Endodermal cell (in vitro differentiated cells): ENCODE measurements at regions not wholly inside any gene's neighbourhood (a gene's known extent, or its start where the extent isn't known, plus 50 kb on each side); places are given as distances from the start of the nearest gene placed in this dataset.

Experiments used
- DNase-seq: peaks from one replicate; pipeline ENCODE4 v3.0.0-alpha.2; 2017
- H3K27ac ChIP-seq: 2 replicates; pipeline ENCODE4 v1.5.1; 2013; ENCODE audit warnings: mild to moderate bottlenecking, low read depth, low read length, moderate library complexity
- H3K27me3 ChIP-seq: 2 replicates; pipeline ENCODE4 v1.6.1; 2013; ENCODE audit warnings: mild to moderate bottlenecking, low read length, moderate library complexity; ENCODE audit not compliant: insufficient read depth, control insufficient read depth, poor library complexity, severe bottlenecking
- H3K36me3 ChIP-seq: 2 replicates; pipeline ENCODE4 v1.7.0; 2013; ENCODE audit warnings: mild to moderate bottlenecking, low read length, moderate library complexity; ENCODE audit not compliant: control insufficient read depth, insufficient read depth
- H3K4me1 ChIP-seq: one replicate; pipeline ENCODE4 v1.7.0; 2013; ENCODE audit warnings: low read length; ENCODE audit not compliant: control insufficient read depth, insufficient read depth
- H3K4me3 ChIP-seq: 2 replicates; pipeline ENCODE4 v1.5.1; 2013; ENCODE audit warnings: mild to moderate bottlenecking, low read length, moderate library complexity
- H3K9ac ChIP-seq: 2 replicates; pipeline ENCODE4 v1.6.1; 2013; ENCODE audit warnings: mild to moderate bottlenecking, low read length, moderate library complexity; ENCODE audit not compliant: poor library complexity, severe bottlenecking; ENCODE audit errors: extremely low read depth
- H3K9me3 ChIP-seq: 2 replicates; pipeline ENCODE4 v1.6.1; 2013; ENCODE audit warnings: mild to moderate bottlenecking, low read length, moderate library complexity; ENCODE audit not compliant: control insufficient read depth
- H3K27ac Mint-ChIP-seq: 2 replicates; pipeline ENCODE4 v1.8.0; 2020; ENCODE audit warnings: mixed read lengths
- H3K27me3 Mint-ChIP-seq: 2 replicates; pipeline ENCODE4 v1.8.0; 2021; ENCODE audit warnings: mild to moderate bottlenecking, mixed read lengths; ENCODE audit not compliant: insufficient read depth
- H3K36me3 Mint-ChIP-seq: 2 replicates; pipeline ENCODE4 v1.8.0; 2020; ENCODE audit warnings: low read depth, mixed read lengths
- H3K4me1 Mint-ChIP-seq: 2 replicates; pipeline ENCODE4 v1.8.0; 2020; ENCODE audit warnings: mixed read lengths
- H3K4me3 Mint-ChIP-seq: 2 replicates; pipeline ENCODE4 v1.8.0; 2020; ENCODE audit warnings: mild to moderate bottlenecking, moderate library complexity, mixed read lengths
- H3K9me3 Mint-ChIP-seq: 2 replicates; pipeline ENCODE4 v1.8.0; 2020; ENCODE audit warnings: mild to moderate bottlenecking, mixed read lengths
- WGBS, 2 experiments: methylation state at CpG; one replicate each; pipeline versions ENCODE4 v1.1.5 to v1.1.7; 2013; ENCODE audit warnings: missing lambda C conversion rate in 2 of 2, mixed read lengths in 1 of 2; ENCODE audit not compliant: insufficient coverage in 1 of 2, insufficient read length in 1 of 2; 5-methylcytosine and 5-hydroxymethylcytosine counted together
- TF ChIP-seq, protein P1 (sequence below): fragments of 200-600 bp; sonication (generic); conservative IDR thresholded peaks from 2 replicates; pipeline ENCODE4 v1.5.0; 2021; ENCODE audit warnings: antibody characterized with exemption, mild to moderate bottlenecking

DNA sequence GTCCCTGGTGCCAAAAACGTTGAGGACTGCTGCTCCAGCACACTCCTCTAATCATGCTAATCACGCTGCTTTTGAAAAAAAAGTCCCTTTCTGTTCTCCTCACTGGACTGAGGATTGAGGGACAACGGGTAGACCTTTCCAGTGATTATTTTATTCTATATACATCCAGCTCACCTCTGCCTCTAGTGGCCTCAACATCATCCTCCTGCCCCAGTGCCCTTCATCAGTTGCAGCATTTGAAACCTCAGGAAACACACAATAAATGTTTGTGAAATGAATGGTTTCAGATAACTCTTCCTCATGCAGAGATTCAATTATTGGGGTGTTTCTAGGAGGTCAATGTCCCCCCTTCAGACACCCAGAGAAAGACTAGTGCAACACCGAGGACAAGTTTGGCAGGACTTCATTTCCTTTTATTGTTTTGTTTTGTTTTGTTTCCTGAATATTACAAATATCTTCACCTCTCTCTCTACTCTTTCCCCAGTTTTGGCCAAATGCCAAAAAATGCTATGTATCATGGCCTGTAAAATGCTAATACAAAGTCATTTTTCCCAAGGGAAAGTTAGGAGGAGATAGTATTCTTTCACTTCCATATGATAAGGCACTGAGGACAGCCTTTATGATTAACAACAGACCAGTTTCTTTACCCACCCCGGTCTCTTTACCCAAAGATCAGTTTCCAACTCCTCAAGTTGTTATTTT, 460.1 kb upstream of the SLIT2 start:
- no peak for DNase-seq
- no peak overlapping the region for H3K27ac Mint-ChIP-seq
- no peaks in the 10 kb centered on the region for H3K4me1 Mint-ChIP-seq
- 91 to 93% methylated on average over 3 to 5 of the region's 5 CpGs for WGBS, 2 experiments
- Histone ChIP-seq H3K27me3 (no peaks in the 10 kb centered on the region), H3K4me3 (no peak overlapping the region), H3K9me3 (peaks cover 11% of the 10 kb centered on the region), H3K27ac (no peak overlapping the region), H3K4me1 (no peaks in the 10 kb centered on the region), H3K9ac (no peak overlapping the region), H3K36me3 (no peaks in the 10 kb centered on the region)
- TF ChIP-seq, protein P1, sequence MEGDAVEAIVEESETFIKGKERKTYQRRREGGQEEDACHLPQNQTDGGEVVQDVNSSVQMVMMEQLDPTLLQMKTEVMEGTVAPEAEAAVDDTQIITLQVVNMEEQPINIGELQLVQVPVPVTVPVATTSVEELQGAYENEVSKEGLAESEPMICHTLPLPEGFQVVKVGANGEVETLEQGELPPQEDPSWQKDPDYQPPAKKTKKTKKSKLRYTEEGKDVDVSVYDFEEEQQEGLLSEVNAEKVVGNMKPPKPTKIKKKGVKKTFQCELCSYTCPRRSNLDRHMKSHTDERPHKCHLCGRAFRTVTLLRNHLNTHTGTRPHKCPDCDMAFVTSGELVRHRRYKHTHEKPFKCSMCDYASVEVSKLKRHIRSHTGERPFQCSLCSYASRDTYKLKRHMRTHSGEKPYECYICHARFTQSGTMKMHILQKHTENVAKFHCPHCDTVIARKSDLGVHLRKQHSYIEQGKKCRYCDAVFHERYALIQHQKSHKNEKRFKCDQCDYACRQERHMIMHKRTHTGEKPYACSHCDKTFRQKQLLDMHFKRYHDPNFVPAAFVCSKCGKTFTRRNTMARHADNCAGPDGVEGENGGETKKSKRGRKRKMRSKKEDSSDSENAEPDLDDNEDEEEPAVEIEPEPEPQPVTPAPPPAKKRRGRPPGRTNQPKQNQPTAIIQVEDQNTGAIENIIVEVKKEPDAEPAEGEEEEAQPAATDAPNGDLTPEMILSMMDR, result peak; percentile 37
- H3K9me3 Mint-ChIP-seq, result peaks cover 11% of the 10 kb centered on the region
- H3K27me3 Mint-ChIP-seq, result peaks cover 7% of the 10 kb centered on the region
- no peaks in the 10 kb centered on the region for H3K36me3 Mint-ChIP-seq
- H3K4me3 Mint-ChIP-seq, result no peak overlapping the region

DNA sequence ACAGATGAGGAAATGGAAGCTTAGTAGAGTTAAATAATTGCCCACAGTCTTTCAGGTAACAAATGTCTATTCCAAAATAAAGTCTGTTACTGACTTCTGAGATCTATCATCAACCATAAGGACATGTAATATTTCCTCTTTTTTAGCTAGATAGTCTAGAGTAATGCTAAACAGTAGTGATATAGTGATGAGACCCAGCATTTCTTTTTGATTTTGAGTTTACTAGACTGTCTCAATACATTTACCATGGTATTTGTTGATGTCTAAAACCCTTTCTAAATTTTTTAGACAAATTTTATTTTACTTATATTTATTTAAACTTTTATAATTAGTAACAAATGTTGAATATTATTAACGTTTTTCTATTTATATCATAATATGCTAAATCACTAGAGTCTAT, 465.1 kb upstream of the SLIT2 start:
- no peaks in the 10 kb centered on the region for H3K4me1 ChIP-seq
- no peaks in the 10 kb centered on the region for H3K36me3 ChIP-seq
- no CpG with 5 or more reads among the region's 1 CpG for WGBS, 2 experiments
- TF ChIP-seq, protein P1, result no peak
- Mint-ChIP-seq H3K4me3 (no peak overlapping the region), H3K27ac (no peak overlapping the region), H3K36me3 (peaks cover 2% of the 10 kb centered on the region), H3K9me3 (peaks cover 35% of the 10 kb centered on the region), H3K4me1 (no peaks in the 10 kb centered on the region), H3K27me3 (no peaks in the 10 kb centered on the region)
- no peak overlapping the region for H3K4me3 ChIP-seq
- no peak overlapping the region for H3K27ac ChIP-seq
- no peak overlapping the region for H3K9ac ChIP-seq
- DNase-seq, result no peak
- H3K9me3 ChIP-seq, result peaks cover 34% of the 10 kb centered on the region
- H3K27me3 ChIP-seq, result no peaks in the 10 kb centered on the region

DNA sequence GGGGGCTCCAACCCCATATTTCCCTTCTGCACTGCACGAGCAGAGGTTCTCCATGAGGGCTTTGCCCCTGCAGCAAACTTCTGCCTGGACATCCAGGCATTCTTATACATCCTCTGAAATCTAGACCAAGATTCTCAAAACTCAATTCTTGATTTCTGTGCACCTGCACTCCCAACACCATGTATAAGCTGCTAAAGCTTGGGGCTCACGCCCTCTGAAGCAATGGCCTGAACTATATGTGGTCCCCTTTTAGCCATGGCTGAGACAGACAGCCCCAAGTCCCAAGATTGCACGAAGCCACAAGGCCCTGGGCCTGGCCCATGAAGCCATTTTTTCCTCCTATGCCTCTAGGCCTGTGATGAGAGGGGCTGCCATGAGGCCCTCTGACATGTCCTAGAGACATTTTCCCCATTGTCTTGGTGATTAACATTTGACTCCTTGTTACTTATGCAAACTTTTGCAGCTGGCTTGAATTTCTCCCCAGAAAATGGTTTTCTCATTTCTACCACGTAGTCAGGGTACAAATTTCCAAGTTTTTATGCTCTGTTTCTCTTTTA, 468.0 kb upstream of the SLIT2 start:
- H3K4me1 ChIP-seq, result no peaks in the 10 kb centered on the region
- Mint-ChIP-seq H3K27ac (no peak overlapping the region), H3K36me3 (peaks cover 2% of the 10 kb centered on the region), H3K4me3 (no peak overlapping the region), H3K27me3 (no peaks in the 10 kb centered on the region), H3K4me1 (no peaks in the 10 kb centered on the region), H3K9me3 (peaks cover 30% of the 10 kb centered on the region)
- H3K4me3 ChIP-seq, result no peak overlapping the region
- H3K9me3 ChIP-seq, result peaks cover 26% of the 10 kb centered on the region
- no peak overlapping the region for H3K9ac ChIP-seq
- DNase-seq, result no peak
- H3K27ac ChIP-seq, result no peak overlapping the region
- H3K36me3 ChIP-seq, result no peaks in the 10 kb centered on the region
- TF ChIP-seq, protein P1, result no peak
- no peaks in the 10 kb centered on the region for H3K27me3 ChIP-seq
- 84 to 95% methylated on average over 3 to 4 of the region's 4 CpGs for WGBS, 2 experiments
